ENCODE measurements at regions not wholly inside any gene's neighbourhood (a gene's known extent, or its start where the extent isn't known, plus 50 kb on each side); places are given as distances from the start of the nearest gene placed in this dataset.

GRCh38 chr1:222339376-222339947 lies 208.4 kb downstream of the HHIPL2 start:
- H3K27ac ChIP-seq (ENCODE audit: low read depth, low read length): no peak overlapping the region
- no peak overlapping the region for H3K4me3 ChIP-seq (replicated peaks in 1 of 2; ENCODE audit: low read depth in 1 of 2, low read length in 2 of 2)
- 0 out of 2 replicates have a peak, but pooled peaks cover 4% of the 10 kb centered on the region for H3K27me3 ChIP-seq (ENCODE audit: insufficient read depth, low read length)
- no peak overlapping the region for H3K9ac ChIP-seq (ENCODE audit: low read length)
- no peak overlapping the region for H3K4me2 ChIP-seq (ENCODE audit: low read length)
- H3K9me3 ChIP-seq (ENCODE audit: control insufficient read depth in 1 of 2, insufficient read depth in 1 of 2, low read depth in 1 of 2, low read length in 2 of 2): no peaks in the 10 kb centered on the region
- no peaks in the 10 kb centered on the region for H4K20me1 ChIP-seq (ENCODE audit: insufficient read depth)
- no peaks in the 10 kb centered on the region for H3K9me2 ChIP-seq (ENCODE audit: insufficient read depth)
- CTCF ChIA-PET: no interaction called here
- no TSS peak for BruUV-seq (replicated peaks)
- RAD21 ChIA-PET (ENCODE audit: low non-redundant PET in 1 of 2, low total read pairs in 2 of 2, uncharacterized antibody in 2 of 2, unreplicated experiment in 2 of 2): no interaction called here
- intact Hi-C loops (cut with micrococcal nuclease): no loop called here
- ATAC-seq (no peak), DNase-seq (ENCODE audit: low read depth, low spot score) (no peak)
- no peak overlapping the region for H2AFZ ChIP-seq (ENCODE audit: low read depth, low read length, poor library complexity, severe bottlenecking)
- H3K36me3 ChIP-seq (ENCODE audit: control insufficient read depth in 1 of 2, insufficient read depth in 2 of 2, low read length in 2 of 2): no peaks in the 10 kb centered on the region
- TF ChIP-seq SIN3A (IDR thresholded peaks at IDR 0.05; ENCODE audit: low read depth) (no peak), ZFX (IDR thresholded peaks at IDR 0.05) (no peak), EGR1 (IDR thresholded peaks at IDR 0.05; ENCODE audit: low read depth) (no peak), POLR2A (IDR thresholded peaks at IDR 0.05; ENCODE audit: borderline replicate concordance, extremely low read depth, insufficient read depth, insufficient read length) (no peak), CBX3 (IDR thresholded peaks at IDR 0.05; ENCODE audit: low read depth) (no peak), JUND (IDR thresholded peaks at IDR 0.05) (no peak), RAD21 (IDR thresholded peaks at IDR 0.05; ENCODE audit: low read depth) (no peak)
- POLR2A ChIA-PET: no interaction called here
- H3K4me1 ChIP-seq (ENCODE audit: control insufficient read depth in 1 of 2, insufficient read depth in 2 of 2, low read length in 2 of 2): no peaks in the 10 kb centered on the region
- H3K79me2 ChIP-seq (ENCODE audit: insufficient read depth, low read length): no peaks in the 10 kb centered on the region

GRCh38 chr1:222335586-222335985 lies 212.3 kb downstream of the HHIPL2 start:
- ATAC-seq: no peak
- Histone ChIP-seq H2AFZ (ENCODE audit: low read depth, low read length, poor library complexity, severe bottlenecking) (no peak overlapping the region), H3K4me2 (ENCODE audit: low read length) (no peak overlapping the region), H3K9me2 (ENCODE audit: insufficient read depth) (no peaks in the 10 kb centered on the region), H3K4me3 (replicated peaks in 1 of 2; ENCODE audit: low read depth in 1 of 2, low read length in 2 of 2) (no peak overlapping the region), H3K36me3 (ENCODE audit: control insufficient read depth in 1 of 2, insufficient read depth in 2 of 2, low read length in 2 of 2) (no peaks in the 10 kb centered on the region), H3K27ac (ENCODE audit: low read depth, low read length) (no peak overlapping the region), H3K9ac (ENCODE audit: low read length) (no peak overlapping the region), H3K4me1 (ENCODE audit: control insufficient read depth in 1 of 2, insufficient read depth in 2 of 2, low read length in 2 of 2) (no peaks in the 10 kb centered on the region), H4K20me1 (ENCODE audit: insufficient read depth) (no peaks in the 10 kb centered on the region), H3K27me3 (ENCODE audit: insufficient read depth, low read length) (0 out of 2 replicates have a peak, but pooled peaks cover 4% of the 10 kb centered on the region), H3K79me2 (ENCODE audit: insufficient read depth, low read length) (no peaks in the 10 kb centered on the region), H3K9me3 (ENCODE audit: control insufficient read depth in 1 of 2, insufficient read depth in 1 of 2, low read depth in 1 of 2, low read length in 2 of 2) (no peaks in the 10 kb centered on the region)
- ChIA-PET RAD21 (ENCODE audit: low non-redundant PET in 1 of 2, low total read pairs in 2 of 2, uncharacterized antibody in 2 of 2, unreplicated experiment in 2 of 2) (no interaction called here), POLR2A (no interaction called here), CTCF (no interaction called here)
- intact Hi-C loops (cut with micrococcal nuclease): no loop called here
- no TSS peak for BruUV-seq (replicated peaks)
- TF ChIP-seq YY1 (IDR thresholded peaks at IDR 0.05; ENCODE audit: extremely low read depth, insufficient replicate concordance, low read depth, low read length) (no peak), EGR1 (IDR thresholded peaks at IDR 0.05; ENCODE audit: low read depth) (no peak), EZH2phosphoT487 (IDR thresholded peaks at IDR 0.05; ENCODE audit: borderline replicate concordance) (no peak), TCF7L2 (IDR thresholded peaks at IDR 0.05; ENCODE audit: borderline replicate concordance, extremely low read depth, insufficient read depth, insufficient read length) (no peak), JUND (IDR thresholded peaks at IDR 0.05) (no peak), CEBPB (IDR thresholded peaks at IDR 0.05; ENCODE audit: low read depth) (no peak), FOSL1 (IDR thresholded peaks at IDR 0.05; ENCODE audit: low read depth) (no peak), SRF (IDR thresholded peaks at IDR 0.05; ENCODE audit: low read depth) (no peak), SP1 (IDR thresholded peaks at IDR 0.05; ENCODE audit: low read depth) (no peak), POLR2A (IDR thresholded peaks at IDR 0.05; ENCODE audit: borderline replicate concordance, extremely low read depth, insufficient read depth, insufficient read length) (no peak), ELF1 (IDR thresholded peaks at IDR 0.05; ENCODE audit: borderline replicate concordance, low read depth) (no peak), ZFX (IDR thresholded peaks at IDR 0.05) (no peak), ZBTB33 (IDR thresholded peaks at IDR 0.05; ENCODE audit: extremely low read depth, insufficient replicate concordance, low read length) (no peak), REST (IDR thresholded peaks at IDR 0.05; ENCODE audit: low read depth) (no peak), RAD21 (IDR thresholded peaks at IDR 0.05; ENCODE audit: low read depth) (no peak)
- DNase-seq (ENCODE audit: low read depth, low spot score): no peak

All from HCT116 (cell line).